ENCODE measurements at regions not wholly inside any gene's neighbourhood (a gene's known extent, or its start where the extent isn't known, plus 50 kb on each side); places are given as distances from the start of the nearest gene placed in this dataset.

DNA sequence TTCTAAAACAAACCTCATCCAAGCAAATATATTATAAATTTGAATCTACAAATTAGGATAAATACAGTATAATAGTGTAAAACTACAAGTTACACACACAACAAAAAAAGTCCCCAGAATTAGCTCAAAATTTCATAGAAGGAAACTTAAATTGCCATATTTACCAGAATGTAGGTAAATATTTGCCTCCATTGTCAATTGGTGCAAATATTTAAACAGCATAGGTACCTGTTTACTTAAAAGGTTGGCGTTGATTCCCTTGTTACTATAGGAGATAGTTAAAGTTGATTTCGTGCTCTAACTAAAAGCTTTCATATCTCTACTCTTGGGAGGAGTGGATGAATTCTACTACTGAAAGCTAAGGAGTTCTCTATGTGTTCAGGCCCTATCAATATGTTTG lies 111.6 kb upstream of the TENT5A start:
- no peak for DNase-seq (ENCODE audit: low spot score)

DNA sequence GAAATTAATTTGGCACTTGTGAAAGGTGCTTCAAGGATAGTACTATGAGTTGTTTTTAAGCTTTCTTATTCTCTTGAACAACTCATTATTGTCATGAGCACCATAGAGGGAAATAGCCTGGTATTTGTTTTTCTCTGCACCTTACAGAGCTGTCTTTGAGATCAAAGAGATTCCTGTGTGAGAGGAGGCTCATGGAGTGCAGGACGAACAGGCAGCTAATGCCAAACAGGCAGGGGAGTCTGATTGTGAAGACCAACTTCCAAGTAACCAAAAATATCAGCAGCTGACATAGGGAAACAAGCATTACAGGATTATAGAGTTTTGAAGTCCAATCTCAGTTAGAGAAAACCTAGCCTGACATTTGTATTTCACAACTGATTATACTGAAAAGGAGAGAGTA lies 110.6 kb upstream of the TENT5A start:
- peak; percentile 16 for DNase-seq (ENCODE audit: low spot score)

DNA sequence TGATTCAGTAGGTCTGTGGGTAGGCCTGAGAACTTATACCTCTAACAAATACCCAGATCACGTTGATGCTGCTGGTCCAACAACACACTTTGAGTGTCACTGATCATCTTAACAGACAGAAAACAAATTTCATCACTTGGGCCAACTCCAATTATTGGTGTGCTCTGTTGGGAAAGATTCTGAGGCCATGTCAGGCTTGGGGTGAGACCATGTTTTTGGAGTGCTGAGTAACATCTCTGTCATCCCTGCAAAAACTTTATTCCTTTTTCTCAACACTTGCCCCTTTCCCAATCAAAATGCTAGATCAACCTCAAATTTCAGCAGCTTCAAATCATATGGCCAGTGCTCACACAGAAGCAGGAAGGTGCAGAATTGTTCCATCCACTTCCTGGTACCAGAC lies 108.8 kb upstream of the TENT5A start:
- no peak for DNase-seq (ENCODE audit: low spot score)

DNA sequence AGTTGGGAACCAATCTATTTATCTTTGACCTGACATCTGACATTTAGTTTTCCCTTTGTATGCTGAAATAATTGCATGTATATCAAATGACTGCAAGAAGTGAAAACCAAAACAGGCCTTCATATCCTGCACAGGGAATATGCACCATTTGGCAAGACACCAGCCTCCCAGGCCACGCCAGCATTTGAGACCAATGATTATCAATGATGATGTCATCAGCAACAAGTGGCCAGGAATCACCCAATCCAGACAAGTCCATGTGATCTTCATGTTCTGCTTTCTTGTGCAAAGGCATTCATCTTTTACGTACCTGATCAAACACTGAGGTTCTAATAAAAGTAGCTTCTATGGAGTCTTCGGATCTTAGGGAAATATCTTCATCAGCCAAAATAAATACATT lies 107.4 kb upstream of the TENT5A start:
- no peak for DNase-seq (ENCODE audit: low spot score)

- no peak for DNase-seq (ENCODE audit: low spot score)
Measured at GRCh38 chr6:81857812-81858211, 105.3 kb upstream of the TENT5A start.

DNA sequence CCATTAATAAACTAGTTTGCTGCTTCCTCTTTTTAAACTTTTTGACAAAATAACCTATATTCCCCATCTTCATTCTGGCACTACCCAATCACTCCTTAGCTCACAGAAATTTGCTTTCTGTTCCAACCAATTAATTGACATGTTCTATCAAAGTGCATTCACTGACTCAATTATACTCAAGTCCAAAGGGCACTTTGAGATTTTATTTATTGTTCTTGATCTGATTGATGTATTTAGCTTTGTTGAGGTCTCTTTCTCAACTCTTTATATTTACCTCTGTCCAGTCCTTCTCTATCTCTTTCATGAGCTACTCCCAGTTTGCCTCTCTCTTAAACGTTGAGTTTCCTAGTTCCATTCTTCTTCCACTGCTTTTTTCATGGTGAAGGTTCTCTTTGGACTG lies 104.4 kb upstream of the TENT5A start:
- no peak for DNase-seq (ENCODE audit: low spot score)

DNA sequence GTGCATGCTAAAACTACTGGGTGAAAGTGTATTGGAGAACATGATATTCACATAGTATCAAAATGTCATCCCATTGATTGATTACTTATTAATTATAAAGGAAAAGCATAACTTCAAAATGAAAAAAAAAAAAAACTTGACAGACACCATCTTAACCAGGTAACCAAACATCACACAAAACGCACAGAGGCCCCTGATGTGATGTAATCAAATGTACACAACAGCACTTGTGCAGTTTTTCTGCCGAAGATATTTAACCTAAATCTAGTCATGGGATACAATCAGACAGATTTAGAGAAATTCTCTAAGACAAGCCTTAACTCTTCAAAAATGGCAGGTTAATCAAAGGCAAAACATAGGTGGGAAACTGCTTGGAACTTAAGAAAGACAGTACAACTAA lies 102.0 kb upstream of the TENT5A start:
- no peak for DNase-seq (ENCODE audit: low spot score)

DNA sequence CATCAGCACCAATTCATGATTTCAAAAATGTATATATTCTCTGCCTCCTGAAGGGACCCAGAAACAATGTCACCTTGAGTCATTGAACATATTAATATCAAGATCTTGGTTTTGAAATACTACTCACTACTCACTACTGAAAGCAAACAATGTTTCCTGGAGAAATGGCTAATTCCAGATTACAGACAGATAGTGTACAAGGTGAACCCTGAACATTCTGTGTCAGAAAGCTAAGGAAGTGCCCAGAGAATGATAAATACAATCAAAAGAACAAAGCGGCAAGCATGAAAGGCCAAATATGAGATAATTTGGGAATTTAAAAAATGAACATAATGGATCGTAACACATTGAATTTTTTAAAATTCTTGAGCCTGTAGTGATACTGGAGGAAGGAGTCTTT lies 101.5 kb upstream of the TENT5A start:
- no peak for DNase-seq (ENCODE audit: low spot score)

DNA sequence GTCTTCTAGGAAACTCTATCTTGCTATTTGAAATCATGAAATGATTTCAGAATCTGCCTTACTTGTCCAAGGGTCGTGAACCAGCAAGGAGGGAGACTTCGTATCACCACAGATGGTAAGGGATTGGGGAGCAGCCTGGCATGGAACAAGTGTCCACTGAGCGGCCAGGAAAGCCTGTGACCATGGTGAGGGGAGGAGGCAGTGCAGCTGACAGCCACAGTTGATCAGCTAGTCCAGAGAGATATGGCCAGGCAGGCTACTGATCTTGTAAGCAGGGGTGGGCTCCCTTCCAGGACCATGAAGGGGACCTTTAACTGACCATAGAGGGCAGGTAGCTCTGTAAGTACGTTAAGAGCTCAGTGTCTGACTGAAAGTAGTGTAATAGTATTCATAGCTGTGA lies 96.8 kb upstream of the TENT5A start:
- DNase-seq (ENCODE audit: low spot score) = no peak

DNA sequence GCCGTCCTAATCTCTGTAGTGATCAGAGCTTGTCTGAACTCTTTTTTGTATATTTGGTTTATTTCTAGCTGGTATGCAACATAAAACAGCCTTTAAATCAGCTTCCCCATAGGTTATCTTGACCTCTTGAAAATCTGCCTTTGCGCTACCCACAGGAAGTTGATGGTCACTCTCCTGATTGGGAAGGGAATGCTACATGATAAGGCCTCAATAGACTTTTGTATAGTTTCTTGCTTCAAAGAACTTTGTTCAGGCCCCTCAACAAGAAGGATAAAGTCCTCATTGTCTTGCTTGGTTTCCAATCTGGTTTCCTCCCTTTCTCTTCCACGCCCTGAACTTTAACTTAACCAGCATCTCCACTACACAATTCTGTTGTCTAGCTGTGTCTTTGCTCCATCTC lies 95.4 kb upstream of the TENT5A start:
- DNase-seq (ENCODE audit: low spot score) = no peak

- DNase-seq (ENCODE audit: low spot score) = no peak
Measured at GRCh38 chr6:81844686-81845085, 92.2 kb upstream of the TENT5A start.

DNA sequence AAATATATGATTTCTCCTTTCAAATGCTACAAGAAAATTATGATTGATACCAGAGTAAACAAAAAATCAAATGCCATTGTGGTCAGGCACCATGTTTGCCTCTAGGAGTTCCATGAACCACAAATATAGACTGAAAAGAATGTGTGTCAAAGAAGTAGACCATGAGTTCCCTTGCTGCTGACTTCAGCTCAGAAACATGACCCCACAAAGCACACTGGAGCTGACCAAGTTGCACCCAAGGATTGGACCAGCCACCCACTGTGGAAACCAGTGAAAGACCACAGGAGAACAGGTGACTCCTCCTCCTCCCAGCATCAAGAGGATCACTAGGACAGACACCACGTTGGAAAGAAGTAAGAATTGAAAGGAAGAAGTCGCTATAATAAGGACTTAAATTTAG lies 90.8 kb upstream of the TENT5A start:
- DNase-seq (ENCODE audit: low spot score) = no peak

DNA sequence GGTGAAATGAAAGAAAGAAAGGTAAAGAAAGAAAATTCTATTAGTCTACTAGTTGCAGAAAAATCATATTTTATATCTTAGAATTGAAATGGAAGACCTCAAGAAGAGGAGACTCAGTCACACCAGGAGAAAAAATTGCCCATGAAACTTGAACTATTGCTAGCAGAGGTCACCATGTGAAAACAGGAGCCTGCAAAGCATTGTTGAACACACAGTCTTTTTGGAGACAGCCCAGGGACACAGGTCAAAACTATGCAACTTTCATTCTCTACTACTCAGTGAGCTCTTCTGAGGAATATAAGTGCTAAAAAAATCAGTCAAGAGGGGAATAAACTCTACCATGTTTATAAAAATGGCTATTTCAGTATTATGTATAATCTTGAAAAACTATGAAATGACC lies 89.8 kb upstream of the TENT5A start:
- DNase-seq (ENCODE audit: low spot score) = no peak

- no peak for DNase-seq (ENCODE audit: low spot score)
Measured at GRCh38 chr6:81838724-81839426, 86.4 kb upstream of the TENT5A start.

- no peak for DNase-seq (ENCODE audit: low spot score)
Measured at GRCh38 chr6:81838031-81838430, 85.5 kb upstream of the TENT5A start.

DNA sequence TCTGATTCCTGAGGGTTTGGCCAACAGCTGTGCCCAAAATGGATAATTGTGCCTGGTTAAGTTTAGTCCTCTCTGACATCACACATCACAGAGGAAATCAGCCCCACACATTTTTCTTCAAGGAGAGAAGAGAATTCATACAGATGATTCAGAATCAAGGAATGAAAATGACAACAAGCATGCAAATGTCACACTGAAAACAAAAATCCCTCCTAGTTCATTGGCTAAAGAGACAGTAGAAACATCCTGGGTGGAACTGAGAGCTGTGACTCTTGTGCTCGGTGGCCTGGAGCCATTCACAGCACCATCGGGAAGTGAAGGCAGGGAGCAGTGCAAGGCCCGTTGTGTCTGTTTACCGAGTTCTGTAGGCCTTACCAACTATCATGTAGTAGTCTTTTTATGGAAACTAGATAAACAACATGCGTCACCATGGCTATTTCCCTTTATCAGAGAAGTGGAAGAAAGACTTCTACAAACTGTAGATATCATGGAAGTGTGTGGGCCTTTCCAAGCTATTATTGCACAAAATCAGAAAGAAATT lies 81.7 kb upstream of the TENT5A start:
- DNase-seq (ENCODE audit: low spot score) = no peak

GRCh38 chr6:81832304-81832703 lies 79.8 kb upstream of the TENT5A start:
- DNase-seq (ENCODE audit: low spot score) = no peak

DNA sequence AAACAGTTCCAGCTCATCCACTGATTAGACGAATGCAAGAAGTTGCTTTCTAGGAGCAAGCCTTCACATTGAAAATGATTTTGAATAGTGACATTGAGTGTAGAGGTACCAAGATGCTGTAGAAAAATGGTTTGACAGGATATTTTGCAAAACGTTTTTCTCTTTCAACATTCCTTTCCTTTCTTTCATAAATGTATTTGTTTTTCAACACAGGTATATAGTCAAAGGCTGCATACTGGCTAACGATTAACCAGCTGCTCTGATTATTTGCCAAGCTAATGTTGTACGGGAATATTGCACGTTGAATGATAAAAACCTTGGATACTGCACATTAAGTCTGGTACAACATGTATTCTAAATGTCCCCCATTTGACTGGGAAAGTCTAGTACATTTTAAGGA lies 78.8 kb upstream of the TENT5A start:
- no peak for DNase-seq (ENCODE audit: low spot score)

GRCh38 chr6:81826784-81827183 lies 74.3 kb upstream of the TENT5A start:
- no peak for DNase-seq (ENCODE audit: low spot score)

DNA sequence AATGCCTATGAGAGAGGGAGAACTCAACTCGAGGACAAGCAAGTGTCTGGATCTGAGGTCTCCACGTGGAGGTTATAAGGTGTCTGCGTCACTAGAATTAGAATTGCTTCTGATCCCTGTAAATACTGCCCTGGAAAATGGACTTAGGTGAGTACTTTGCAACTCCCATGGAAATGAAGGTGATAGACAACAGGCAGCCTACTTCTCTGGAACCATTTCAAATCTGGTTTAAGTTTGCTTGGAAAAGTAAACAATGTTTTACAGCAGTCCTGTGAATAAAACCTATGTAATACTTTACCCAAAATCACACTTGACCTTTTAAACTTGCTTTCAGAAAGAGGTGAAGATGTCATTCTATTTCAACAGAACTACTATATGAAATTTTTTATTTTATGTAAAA lies 70.1 kb upstream of the TENT5A start:
- DNase-seq (ENCODE audit: low spot score) = no peak

- no peak for DNase-seq (ENCODE audit: low spot score)
Measured at GRCh38 chr6:81821449-81821848, 69.0 kb upstream of the TENT5A start.

GRCh38 chr6:81820980-81821379 lies 68.5 kb upstream of the TENT5A start:
- no peak for DNase-seq (ENCODE audit: low spot score)

- no peak for DNase-seq (ENCODE audit: low spot score)
Measured at GRCh38 chr6:81820422-81820821, 67.9 kb upstream of the TENT5A start.

DNA sequence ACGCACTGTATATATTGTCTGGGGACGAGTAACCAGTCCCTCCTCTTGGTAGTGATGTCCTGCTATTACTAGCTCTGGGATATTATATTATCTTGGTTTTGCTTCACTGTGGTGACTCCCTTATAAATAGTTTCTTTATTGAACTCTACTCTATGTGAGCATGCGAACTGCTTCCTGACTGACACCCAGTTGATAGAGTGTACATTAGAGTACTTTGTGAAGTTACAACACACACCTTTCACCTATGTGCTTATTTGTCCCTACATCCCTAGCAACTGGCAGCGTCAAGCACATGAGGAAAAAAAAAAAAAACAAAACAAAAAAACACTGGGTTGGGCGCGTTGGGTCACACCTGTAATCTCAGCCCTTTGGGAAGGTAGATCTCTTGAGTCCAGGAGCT lies 67.3 kb upstream of the TENT5A start:
- no peak for DNase-seq (ENCODE audit: low spot score)
